ENCODE measurements at regions not wholly inside any gene's neighbourhood (a gene's known extent, or its start where the extent isn't known, plus 50 kb on each side); places are given as distances from the start of the nearest gene placed in this dataset.

GRCh38 chr2:220068846-220069245 lies 441.4 kb downstream of the SLC4A3 start:
- TF ChIP-seq PBX3 (CRISPR knock-in tag; IDR thresholded peaks at IDR 0.05) (no peak), CTCF (tag by site-specific recombination; IDR thresholded peaks at IDR 0.05) (no peak), ZFHX2 (tag by site-specific recombination; conservative IDR thresholded peaks at IDR 0.05) (no peak), ZNF266 (tag by site-specific recombination; IDR thresholded peaks at IDR 0.05; ENCODE audit: low read depth) (no peak), ZNF398 (tag by site-specific recombination; IDR thresholded peaks at IDR 0.05) (no peak), HOXC10 (CRISPR knock-in tag; IDR thresholded peaks at IDR 0.05) (no peak), REST (tag by site-specific recombination; IDR thresholded peaks at IDR 0.05) (no peak), ZNF792 (tag by site-specific recombination; IDR thresholded peaks at IDR 0.05) (no peak), ZNF324 (tag by site-specific recombination; IDR thresholded peaks at IDR 0.05) (no peak), ZBTB17 (tag by site-specific recombination; IDR thresholded peaks at IDR 0.05) (no peak), ZSCAN30 (tag by site-specific recombination; IDR thresholded peaks at IDR 0.05) (no peak)
